ENCODE measurements at regions not wholly inside any gene's neighbourhood (a gene's known extent, or its start where the extent isn't known, plus 50 kb on each side); places are given as distances from the start of the nearest gene placed in this dataset.
"Not testable (repeated sequence)": the region's sequence is repeated elsewhere in the genome, so short reads cannot be mapped to it uniquely, and the experiment has no call there.

GRCh38 chr3:30480587-30480986, 125.8 kb upstream of the TGFBR2 start:
- H3K4me1 Mint-ChIP-seq (ENCODE audit: unreplicated experiment), result peaks cover 10% of the 10 kb centered on the region
- no peak overlapping the region for H3K27ac Mint-ChIP-seq (ENCODE audit: unreplicated experiment)
- H3K9me3 Mint-ChIP-seq (ENCODE audit: unreplicated experiment), result no peaks in the 10 kb centered on the region
- no peak overlapping the region for H3K4me3 Mint-ChIP-seq (ENCODE audit: unreplicated experiment)
- no peak for DNase-seq (ENCODE audit: low spot score)
- H3K27me3 Mint-ChIP-seq (ENCODE audit: unreplicated experiment), result peaks cover 1% of the 10 kb centered on the region
- TF ChIP-seq CTCF (IDR thresholded peaks at IDR 0.05; ENCODE audit: unreplicated experiment), result no peak
- no peaks in the 10 kb centered on the region for H3K36me3 Mint-ChIP-seq (ENCODE audit: low read depth, unreplicated experiment)

- Mint-ChIP-seq H3K36me3 (ENCODE audit: low read depth, unreplicated experiment) (no peaks in the 10 kb centered on the region), H3K4me3 (ENCODE audit: unreplicated experiment) (no peak overlapping the region), H3K27ac (ENCODE audit: unreplicated experiment) (no peak overlapping the region), H3K9me3 (ENCODE audit: unreplicated experiment) (no peaks in the 10 kb centered on the region), H3K4me1 (ENCODE audit: unreplicated experiment) (peaks cover 10% of the 10 kb centered on the region), H3K27me3 (ENCODE audit: unreplicated experiment) (peaks cover 1% of the 10 kb centered on the region)
- TF ChIP-seq CTCF (IDR thresholded peaks at IDR 0.05; ENCODE audit: unreplicated experiment), result no peak
- DNase-seq (ENCODE audit: low spot score), result no peak
These were observed 125.2 kb upstream of the TGFBR2 start for GRCh38 chr3:30481241-30481640.

- H3K27me3 Mint-ChIP-seq (ENCODE audit: unreplicated experiment), result not testable (repeated sequence)
These were observed 122.2 kb upstream of the TGFBR2 start for GRCh38 chr3:30484229-30484628.

GRCh38 chr3:30486368-30486767, 120.0 kb upstream of the TGFBR2 start:
- Mint-ChIP-seq H3K9me3 (ENCODE audit: unreplicated experiment) (no peaks in the 10 kb centered on the region), H3K27me3 (ENCODE audit: unreplicated experiment) (no peaks in the 10 kb centered on the region), H3K4me3 (ENCODE audit: unreplicated experiment) (no peak overlapping the region), H3K27ac (ENCODE audit: unreplicated experiment) (no peak overlapping the region), H3K36me3 (ENCODE audit: low read depth, unreplicated experiment) (no peaks in the 10 kb centered on the region), H3K4me1 (ENCODE audit: unreplicated experiment) (no peaks in the 10 kb centered on the region)
- no peak for DNase-seq (ENCODE audit: low spot score)
- no peak for TF ChIP-seq CTCF (IDR thresholded peaks at IDR 0.05; ENCODE audit: unreplicated experiment)

More at GRCh38 chr3:30484229-30484628, 122.2 kb upstream of the TGFBR2 start:
- not testable (repeated sequence) for H3K4me1 Mint-ChIP-seq (ENCODE audit: unreplicated experiment); DNase-seq (ENCODE audit: low spot score); H3K36me3 Mint-ChIP-seq (ENCODE audit: low read depth, unreplicated experiment); H3K9me3 Mint-ChIP-seq (ENCODE audit: unreplicated experiment); H3K27ac Mint-ChIP-seq (ENCODE audit: unreplicated experiment); H3K4me3 Mint-ChIP-seq (ENCODE audit: unreplicated experiment)

GRCh38 chr3:30488070-30488756, 118.2 kb upstream of the TGFBR2 start:
- Mint-ChIP-seq H3K4me3 (ENCODE audit: unreplicated experiment) (no peak overlapping the region), H3K36me3 (ENCODE audit: low read depth, unreplicated experiment) (no peaks in the 10 kb centered on the region)

More at GRCh38 chr3:30488070-30488756, 118.2 kb upstream of the TGFBR2 start:
- H3K27me3 Mint-ChIP-seq (ENCODE audit: unreplicated experiment), result no peaks in the 10 kb centered on the region
- H3K9me3 Mint-ChIP-seq (ENCODE audit: unreplicated experiment), result no peaks in the 10 kb centered on the region
- no peak overlapping the region for H3K27ac Mint-ChIP-seq (ENCODE audit: unreplicated experiment)
- no peak for DNase-seq (ENCODE audit: low spot score)
- no peak for TF ChIP-seq CTCF (IDR thresholded peaks at IDR 0.05; ENCODE audit: unreplicated experiment)
- H3K4me1 Mint-ChIP-seq (ENCODE audit: unreplicated experiment), result no peaks in the 10 kb centered on the region
